MV-4-11 (cell line): ENCODE measurements at regions not wholly inside any gene's neighbourhood (a gene's known extent, or its start where the extent isn't known, plus 50 kb on each side); places are given as distances from the start of the nearest gene placed in this dataset.
A peak's percentile ranks its signal among the peaks of the same experiment; 100 is the strongest.

Experiments
- DNase-seq: peaks from one replicate; lab custom pipeline; 2025; lab: John Stamatoyannopoulos, UW

DNA sequence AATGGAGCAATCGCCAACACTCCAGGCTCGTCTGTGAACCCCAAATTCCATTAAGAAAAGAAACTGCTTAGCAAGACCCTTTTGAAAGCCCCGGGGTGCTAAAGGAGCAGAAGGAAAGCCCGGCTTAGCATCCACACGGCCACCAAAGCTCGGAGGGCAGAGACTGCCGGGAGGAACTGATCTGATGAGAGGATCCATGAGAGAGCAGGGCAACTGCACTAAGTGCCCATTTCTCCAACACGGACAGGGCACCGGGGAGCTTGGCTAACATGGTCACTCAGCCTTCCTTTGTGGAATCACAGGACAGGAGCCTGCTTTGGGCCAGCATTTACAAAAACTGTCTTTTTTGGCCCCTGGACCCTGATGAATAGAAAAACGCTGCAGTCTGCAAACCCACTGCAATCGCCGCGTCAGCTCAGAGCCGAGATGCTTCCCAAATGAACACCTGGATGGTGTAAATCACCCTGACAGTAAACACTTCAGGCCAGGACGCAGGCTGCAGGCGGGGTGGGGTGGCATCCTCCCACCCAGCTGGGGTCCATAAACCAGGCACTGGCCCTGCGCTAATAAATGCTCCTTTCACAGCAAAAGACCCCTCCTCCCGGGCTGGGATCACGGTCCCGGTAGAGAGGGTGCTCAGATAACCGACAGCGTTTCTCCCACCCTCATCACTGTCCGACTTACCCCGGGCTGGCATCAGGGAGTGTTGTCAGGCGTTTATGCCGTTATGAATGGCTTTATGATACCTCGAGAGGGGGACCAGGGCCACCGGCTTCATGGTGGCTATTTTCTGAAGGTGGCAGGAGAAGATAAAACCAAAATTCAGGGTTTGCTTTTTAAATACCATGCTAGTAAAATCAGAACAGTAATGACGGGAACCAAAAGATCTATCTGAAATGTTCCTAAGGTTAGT is 299.5 kb downstream of the IRF8 start:
- no peak for DNase-seq

DNA sequence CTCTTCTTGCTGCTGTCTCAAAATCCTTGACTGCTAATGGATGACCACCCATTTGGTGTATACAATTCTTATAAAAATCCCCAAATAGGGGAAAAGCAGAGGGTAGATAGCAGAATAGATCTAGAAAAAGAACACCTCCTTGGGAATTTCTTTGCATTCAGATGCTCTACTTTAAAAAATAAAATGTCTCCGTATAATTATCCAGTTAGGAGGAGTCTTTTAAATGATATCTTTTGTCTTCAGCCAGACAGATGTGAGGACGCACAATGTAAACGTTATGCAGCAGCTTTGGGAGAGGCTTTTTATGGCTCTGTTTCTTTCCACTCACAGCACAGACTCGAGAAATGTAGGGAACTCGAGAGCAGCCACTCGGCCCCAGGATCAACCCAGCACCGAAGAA is 300.2 kb downstream of the IRF8 start:
- DNase-seq, result no peak

DNA sequence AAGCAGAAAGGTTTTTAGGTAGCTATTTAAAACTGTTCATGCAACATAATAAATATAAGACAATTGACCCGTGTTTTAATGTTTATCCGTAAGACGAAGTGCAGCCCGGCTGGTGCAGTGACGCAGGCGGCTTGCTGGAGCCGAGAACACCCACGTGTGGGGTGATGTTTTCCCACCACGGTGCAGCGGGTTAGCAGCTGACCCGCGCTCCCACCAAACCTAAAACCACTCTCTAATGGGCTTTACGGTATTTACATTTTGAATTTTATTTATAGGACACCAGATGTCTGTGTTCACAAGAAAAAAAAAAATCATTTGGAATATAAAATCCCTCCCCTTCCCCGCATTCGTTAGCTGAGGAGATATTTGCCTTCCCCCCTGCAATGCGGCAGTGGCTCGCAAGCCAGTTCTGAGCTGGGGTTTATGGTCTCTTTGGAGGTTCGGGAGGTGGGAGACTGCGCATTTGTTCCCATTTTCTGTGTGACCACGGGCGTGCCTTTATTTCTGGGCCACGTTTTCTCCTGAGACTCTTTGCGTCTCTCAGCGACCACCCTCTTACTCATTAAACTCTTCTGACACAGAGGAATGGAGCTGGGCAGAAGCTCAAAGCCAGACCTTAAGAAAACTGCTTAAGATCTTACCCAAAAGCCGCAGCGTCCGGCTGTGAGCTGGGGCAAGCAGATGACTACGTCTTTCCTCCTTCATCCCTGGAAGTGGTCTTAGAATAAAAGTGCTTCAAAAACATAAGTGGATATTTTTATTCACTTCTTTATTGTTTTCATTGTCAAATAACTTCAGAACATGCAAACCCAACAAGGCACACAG is 301.1 kb downstream of the IRF8 start:
- DNase-seq, result no peak

DNA sequence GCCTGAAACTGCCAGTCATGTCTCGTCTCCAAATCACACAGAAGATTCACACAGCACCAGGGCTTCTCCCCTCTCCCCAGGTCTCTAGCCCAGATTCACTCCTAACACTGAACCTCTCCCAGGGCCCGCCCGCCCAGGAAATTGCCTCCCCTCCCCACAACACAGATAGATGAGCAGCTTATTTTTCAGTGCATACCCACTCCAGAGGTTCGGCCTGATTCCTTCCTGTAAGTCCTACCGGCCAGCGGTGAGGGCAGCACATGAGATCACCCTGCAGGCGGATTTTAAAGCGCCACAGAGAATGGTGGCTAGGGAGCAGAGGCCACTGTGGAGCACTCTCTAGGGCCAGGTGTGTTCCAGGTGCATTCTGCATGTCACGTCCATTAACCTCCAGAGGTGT is 301.8 kb downstream of the IRF8 start:
- no peak for DNase-seq

DNA sequence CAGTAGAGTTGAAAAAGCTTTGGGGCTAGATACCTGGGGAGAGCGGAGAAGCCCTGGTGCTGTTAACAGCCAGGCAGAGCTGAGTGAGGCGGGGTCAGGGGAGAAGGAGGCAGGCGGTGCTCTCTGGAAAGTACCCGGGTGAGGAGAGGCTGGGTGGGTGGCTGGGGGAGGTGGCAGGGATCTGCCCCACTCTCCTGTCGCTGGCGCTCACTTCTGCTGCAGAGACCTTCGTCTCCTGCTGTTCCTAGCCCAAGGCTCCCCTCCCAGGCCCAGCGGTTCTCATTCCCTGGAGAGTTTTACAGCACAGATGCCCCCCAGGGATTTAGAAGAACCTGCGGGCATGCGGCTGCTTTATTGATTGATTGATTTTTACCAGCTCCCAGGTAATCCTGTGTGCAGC is 302.8 kb downstream of the IRF8 start:
- no peak for DNase-seq

DNA sequence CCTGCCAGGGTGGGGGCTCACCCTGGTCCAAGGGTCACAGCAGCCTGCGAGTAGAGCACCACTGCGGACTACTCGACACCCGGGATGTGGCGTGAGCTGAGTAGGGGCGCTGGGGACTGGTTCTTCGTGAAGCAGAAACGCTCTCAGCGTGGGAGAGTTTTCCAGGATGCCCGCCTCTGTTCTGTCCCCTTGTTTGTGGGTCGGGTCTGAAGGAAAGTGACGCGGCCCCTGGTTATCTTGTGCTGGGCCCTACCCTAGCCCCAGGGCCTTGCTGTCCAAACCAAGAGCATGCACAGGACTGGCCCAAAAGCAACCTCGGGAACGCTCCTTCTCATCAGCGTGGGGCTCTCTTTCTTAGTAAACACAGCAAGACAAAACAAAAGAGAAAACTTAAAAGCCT is 303.3 kb downstream of the IRF8 start:
- no peak for DNase-seq

DNA sequence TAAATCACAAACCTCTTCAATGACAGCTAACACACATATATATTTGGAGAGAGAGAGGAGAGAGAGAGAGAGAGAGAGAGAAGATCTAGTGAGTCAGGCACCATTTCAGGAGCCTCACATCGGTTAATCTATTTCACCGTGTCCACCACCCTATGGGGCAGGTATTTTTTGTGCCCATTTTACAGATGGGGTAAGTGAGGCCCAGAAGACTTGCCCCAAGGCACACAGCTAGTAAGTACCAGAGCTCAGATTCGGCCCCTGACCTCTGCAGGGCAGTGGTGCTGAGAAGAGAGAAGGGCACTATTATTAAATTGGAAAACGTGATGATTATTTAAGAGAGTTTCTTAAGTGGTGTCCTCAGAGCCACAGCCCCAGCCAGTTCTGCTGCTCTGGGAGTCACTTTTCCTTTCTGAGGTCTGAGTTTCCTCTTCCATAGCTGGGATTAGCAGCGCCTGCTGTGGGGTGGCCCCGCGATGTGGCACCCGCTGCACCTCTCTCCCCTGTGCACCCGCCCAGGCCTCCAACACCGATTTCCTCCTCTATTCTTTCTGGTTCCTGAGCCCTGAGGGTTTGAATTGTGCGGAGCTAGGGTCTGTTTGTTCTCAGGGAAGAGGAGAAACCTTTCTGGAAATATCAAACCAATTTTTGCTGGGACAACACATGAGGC is 303.9 kb downstream of the IRF8 start:
- no peak for DNase-seq

DNA sequence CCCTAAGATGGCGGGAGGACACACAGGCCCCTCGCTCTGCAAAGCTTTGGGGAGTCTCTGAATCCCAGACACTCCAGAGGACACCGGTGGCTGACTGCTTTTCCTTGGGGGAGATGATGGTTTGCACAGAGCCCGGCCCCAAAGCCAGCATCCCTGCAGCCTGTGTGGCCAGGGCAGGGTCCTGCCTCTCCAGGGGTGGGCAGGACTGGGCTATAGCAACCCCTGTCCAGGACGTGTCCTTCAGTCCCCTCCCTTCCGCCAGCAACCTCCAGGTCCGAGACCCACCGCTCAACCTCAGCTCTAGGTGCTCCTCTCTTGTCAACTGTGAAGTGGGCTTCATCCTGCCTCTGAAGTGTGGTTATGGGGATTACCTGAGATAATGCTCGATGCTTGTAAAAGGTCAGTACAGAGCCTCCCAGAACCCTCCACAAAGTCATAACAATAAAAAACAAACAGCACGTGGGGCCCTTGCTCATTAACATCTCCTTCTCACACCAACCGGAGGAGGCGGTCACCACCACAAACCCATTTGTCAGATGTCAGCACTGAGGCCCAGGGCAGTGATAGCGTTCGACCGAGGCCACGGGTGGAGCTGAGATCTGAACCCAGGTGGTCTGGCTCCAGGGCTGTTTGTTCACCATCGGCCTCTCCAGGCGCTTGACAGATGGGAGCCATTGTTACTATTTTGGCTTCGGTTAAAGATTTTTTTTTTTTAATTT is 304.8 kb downstream of the IRF8 start:
- DNase-seq, result no peak

DNA sequence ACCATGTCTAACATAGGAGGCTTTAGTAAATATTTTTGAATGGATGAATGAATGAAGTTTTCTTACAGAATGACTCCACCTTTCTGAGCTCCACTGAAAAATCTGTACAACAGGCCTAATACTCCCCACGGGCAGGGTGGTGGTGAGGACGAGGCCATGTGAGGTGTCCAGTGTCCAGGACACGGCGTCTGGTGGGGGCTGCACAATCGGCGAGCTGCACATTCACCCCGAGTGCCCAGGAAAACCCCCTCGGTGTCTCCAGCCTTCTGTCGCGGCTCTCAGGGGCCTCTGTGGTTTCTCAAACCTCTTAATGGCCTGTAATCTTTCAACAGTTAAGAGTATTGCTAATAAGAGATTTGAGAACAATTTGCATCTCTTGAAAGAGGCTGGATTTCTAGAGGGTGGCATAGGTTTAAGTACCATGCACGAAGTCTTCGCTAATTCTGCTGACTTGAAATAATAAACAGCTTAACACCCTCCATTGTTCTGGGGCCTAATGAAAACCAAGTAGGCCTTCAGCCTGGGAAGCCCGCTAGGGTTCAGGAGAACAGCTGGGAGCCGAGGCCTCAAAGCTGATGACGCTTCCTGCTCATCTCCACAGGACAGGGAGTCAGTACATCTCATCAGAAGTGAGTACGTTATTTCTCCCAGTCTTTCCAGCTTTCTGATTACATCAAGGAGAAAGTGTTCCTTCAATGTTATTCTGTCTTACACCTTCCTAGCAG is 304.6 kb upstream of the FOXF1 start:
- no peak for DNase-seq

DNA sequence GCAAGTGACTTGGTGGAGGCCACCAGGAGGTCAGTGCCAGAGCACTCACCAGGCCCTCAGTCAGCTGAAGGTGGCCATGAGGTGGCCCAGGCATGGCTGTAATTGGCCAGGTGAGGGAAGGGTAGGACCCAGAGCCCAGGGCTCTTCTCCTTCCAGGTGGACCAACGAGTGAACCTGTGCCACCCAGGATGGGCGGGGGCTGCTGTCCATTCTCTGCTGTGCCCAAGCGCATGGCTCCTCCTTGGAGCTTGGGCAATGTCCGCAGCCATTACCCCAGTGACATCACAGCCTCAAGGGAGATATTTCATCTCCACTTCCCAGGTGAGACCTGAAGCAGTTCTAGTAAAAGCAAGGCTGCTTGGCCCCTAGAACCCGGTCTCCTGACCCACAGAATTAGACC is 303.0 kb upstream of the FOXF1 start:
- DNase-seq, result no peak

DNA sequence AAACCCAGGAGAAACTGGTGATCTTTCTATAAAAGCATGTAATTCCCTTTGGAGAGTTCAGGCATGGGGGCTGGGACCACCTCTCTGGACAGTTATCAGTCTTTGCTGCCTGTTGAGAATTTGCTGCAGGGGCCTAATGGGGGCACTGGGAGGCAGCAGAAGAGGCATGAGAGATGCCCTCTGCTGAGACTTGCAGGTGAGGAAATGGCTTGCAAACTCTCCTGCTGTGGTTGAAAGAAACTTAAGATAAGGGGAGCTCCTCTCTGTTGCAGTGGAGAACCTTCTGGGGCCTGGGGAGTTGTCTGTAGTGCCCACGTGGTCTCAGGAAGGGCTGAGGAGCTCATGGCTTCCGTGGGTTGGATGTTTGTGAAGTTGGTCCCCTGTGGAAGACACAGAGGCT is 301.1 kb upstream of the FOXF1 start:
- DNase-seq, result no peak

DNA sequence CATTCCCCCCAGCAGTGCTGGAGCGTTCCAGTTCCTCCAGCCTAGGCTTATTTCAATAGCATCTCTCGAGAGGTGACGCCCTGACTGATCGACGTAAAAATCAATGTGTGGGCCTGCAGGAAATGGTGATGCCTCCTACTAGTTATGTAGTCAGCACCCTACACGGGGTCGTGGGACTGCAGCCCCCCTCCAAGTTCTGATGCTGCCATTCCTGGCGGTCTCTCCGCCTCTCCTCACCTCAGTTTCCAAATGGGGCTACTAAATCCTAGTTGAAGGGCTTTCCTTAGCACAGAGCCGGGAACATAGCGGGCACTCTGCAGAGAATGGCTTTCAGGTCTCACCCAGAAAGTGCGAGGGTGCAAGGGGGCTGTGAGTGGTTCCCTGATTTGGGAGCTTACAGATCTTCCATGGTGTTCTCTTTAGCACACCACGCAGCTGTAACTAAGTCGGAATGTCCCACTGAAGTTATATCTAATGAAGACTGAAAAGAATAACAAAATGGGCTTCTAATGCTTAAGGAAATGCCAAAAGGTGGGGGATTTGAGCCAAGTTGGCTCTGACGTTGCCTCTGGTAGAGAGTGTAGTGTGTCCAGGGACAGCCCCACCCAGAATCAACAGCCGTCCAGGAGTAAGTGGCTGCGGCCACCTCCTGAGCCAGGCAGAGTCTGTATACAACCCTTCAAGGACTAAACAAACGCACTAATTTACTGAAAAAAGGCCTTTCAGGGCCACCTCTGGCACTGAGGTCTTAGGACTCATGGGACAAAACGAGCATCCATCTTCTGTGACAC is 299.7 kb upstream of the FOXF1 start:
- no peak for DNase-seq

DNA sequence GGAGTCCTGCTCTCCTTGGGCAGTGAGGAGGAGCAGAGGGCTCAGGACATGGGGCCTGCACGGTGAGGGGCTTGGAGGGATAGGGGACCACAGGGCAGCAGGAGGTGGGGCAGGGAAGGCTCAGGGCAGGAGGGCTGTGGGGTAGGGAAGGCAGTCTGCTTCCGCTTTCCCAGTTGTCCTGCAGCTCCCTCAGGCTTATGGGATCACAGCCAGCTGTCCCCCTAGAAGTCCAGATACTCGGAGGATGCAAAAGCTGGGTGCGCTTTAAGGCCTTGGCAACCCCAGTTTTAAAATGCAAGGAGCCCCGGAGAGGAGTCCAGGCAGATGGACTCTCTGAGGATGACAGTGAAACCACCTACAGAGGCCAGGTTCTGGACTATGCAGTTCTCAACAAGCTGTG is 299.1 kb upstream of the FOXF1 start:
- DNase-seq, result no peak

DNA sequence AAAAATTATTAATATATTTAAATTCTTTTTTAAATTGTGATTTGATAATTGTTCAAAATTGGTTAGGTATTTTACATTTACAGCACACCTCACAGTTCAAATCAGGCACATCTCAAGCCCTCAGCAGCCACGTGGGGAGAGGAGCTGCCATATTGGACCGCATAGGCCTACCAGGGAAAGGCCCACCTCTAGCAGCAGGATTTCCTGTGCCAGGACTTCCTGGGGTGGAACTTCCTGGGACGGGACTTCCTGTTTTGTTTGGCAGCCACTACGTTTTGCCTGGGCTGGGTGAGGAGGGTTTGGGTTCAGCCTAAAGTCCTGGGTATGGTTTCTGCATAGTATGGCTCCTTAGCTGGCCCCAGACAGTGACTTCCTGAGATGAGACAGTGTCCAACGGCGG is 298.5 kb upstream of the FOXF1 start:
- peak; percentile 61 for DNase-seq

DNA sequence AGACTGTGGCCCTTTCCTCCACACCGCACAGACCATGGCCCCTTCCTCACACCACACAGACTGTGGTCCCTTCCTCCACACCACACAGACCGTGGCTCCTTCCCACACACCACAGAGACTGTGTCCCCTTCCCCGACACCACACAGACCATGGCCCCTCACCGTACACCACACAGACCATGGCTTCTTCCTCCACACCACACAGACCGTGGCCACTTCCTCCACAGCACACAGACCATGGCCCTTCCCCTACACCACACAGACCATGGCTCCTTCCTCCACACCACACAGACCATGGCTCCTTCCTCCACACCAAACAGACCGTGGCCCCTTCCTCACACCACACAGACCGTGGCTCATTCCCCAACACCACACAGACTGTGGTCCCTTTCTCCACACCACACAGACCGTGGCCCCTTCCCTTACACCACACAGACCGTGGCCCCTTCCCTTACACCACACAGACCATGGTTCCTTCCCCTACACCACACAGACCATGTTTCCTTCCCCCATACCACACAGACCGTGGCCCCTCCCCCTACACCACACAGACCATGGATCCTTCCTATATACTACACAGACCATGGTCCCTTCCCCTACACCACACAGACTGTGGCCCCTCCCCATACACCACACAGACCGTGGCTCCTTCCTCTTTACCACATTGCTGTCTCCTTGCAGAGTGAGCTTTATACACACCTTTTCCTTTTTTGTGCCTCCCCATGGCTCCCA is 297.5 kb upstream of the FOXF1 start:
- DNase-seq, result peak; percentile 91

DNA sequence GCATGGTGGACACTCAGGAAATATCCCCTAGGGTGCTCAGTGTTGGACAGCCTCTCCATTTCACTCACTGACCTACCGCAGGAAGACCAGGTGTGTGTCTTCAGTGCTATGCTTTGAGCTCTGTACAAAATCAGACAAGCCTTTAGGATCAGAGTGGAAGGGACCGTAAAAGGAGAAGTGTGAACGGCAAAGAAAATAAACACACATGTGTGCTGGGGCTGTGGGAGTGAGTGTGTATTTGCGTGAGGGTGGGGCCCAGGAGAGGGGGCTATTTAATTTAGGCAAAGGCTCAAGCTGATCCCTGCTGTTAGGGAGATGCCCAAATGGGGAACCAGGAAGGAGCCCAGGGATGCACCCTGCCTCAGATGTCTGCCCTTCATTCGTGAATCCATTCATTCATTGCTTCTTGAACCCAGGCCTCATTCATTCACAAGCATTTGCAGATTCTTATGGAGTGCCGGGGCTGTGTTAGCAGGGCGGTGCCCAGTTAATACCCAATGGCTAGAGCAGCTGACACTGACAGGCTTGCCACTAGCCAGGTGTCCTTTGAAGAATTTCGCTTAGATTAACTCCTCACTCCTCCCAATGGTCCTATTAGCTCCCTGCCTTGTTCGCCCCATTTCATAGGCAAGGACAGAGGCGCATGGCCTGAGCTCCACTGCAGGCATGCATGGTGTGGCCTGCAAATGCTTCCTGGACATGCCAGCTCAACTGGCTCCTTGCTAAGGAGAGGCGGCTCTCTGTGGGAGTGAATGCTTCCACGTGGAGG is 296.7 kb upstream of the FOXF1 start:
- DNase-seq, result peak; percentile 81

DNA sequence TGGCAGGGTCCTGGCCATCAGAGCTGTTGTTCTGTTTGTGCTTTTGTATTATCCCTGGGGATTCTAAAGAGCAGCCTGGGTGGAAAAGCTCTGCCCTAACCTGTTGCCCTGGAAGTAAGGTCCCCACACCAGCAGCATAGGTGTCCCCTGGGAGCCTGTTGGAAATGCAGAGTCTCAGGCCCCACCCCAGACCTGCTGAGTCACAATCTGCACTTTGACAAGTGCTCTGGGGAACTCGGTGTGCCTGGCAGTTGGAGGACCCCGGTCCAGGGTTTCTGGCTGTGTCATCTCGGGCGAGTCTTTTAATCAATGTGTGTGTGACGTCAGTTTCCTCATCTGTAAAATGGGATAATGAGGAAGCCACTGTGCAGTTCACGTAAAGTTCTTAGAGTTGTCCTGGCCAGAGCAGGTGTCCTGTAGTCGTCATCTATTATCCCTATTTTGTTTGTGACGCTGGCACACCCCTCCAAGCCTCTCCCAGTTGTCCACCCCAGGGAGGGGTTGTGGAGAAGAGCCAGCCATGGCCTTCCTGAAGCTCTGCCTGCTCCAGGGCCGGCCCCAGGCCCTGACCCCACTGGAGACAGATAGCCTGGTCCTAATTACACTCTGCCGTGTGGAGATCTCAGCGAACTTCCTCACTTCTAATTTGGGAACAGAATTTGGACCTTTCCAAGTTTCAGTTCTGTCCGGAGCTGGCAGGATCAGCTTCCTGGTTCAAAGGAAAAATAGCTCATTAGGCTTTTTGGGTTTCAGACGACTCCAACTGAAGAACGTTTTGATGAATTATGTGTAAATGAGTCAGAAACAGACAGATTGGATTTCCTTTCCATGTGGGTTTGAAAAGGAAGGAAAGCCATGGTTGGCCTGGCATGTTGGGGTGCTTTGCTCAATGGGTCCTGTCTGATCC is 295.7 kb upstream of the FOXF1 start:
- DNase-seq, result peak; percentile 68
